ENCODE measurements at regions not wholly inside any gene's neighbourhood (a gene's known extent, or its start where the extent isn't known, plus 50 kb on each side); places are given as distances from the start of the nearest gene placed in this dataset.

- TF ChIP-seq CTCF (IDR thresholded peaks at IDR 0.05) (no peak), EP300 (IDR thresholded peaks at IDR 0.05; ENCODE audit: low read depth) (no peak), POLR2A (IDR thresholded peaks at IDR 0.05) (no peak), POLR2AphosphoS5 (IDR thresholded peaks at IDR 0.05) (no peak)
These were observed 212.5 kb upstream of the XYLT1 start for GRCh38 chr16:17683281-17683680.
